ENCODE measurements at regions not wholly inside any gene's neighbourhood (a gene's known extent, or its start where the extent isn't known, plus 50 kb on each side); places are given as distances from the start of the nearest gene placed in this dataset.

DNA sequence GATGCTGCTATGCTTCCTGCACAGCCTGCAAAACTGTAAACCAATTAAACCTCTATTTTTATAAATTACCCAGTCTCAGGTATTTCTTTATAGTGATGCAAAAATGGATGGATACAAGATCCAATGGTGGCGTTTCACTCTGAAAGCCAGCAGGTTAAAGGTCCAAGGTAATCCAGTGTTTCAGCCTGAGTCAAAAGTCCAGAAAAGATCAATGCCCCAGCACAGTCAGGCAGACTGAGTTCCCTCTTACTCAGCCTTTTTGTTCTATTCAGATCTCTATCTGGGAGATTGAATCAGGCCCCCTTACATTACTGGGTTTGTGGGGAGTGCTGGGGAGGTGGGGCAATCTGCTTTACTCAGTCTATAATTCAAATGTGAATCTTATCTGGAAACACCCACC lies 464.5 kb downstream of the GXYLT1 start:
- H3K4me1 Mint-ChIP-seq (ENCODE audit: unreplicated experiment), result no peaks in the 10 kb centered on the region
- no peak for DNase-seq (ENCODE audit: extremely low spot score, unreplicated experiment)
- H3K36me3 Mint-ChIP-seq, result no peaks in the 10 kb centered on the region
- TF ChIP-seq, protein P1, sequence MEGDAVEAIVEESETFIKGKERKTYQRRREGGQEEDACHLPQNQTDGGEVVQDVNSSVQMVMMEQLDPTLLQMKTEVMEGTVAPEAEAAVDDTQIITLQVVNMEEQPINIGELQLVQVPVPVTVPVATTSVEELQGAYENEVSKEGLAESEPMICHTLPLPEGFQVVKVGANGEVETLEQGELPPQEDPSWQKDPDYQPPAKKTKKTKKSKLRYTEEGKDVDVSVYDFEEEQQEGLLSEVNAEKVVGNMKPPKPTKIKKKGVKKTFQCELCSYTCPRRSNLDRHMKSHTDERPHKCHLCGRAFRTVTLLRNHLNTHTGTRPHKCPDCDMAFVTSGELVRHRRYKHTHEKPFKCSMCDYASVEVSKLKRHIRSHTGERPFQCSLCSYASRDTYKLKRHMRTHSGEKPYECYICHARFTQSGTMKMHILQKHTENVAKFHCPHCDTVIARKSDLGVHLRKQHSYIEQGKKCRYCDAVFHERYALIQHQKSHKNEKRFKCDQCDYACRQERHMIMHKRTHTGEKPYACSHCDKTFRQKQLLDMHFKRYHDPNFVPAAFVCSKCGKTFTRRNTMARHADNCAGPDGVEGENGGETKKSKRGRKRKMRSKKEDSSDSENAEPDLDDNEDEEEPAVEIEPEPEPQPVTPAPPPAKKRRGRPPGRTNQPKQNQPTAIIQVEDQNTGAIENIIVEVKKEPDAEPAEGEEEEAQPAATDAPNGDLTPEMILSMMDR (conservative IDR thresholded peaks at IDR 0.05), result no peak
- no peak overlapping the region for H3K27ac Mint-ChIP-seq
- H3K4me3 Mint-ChIP-seq, result no peak overlapping the region
- no peaks in the 10 kb centered on the region for H3K27me3 Mint-ChIP-seq
- H3K9me3 Mint-ChIP-seq, result no peaks in the 10 kb centered on the region

DNA sequence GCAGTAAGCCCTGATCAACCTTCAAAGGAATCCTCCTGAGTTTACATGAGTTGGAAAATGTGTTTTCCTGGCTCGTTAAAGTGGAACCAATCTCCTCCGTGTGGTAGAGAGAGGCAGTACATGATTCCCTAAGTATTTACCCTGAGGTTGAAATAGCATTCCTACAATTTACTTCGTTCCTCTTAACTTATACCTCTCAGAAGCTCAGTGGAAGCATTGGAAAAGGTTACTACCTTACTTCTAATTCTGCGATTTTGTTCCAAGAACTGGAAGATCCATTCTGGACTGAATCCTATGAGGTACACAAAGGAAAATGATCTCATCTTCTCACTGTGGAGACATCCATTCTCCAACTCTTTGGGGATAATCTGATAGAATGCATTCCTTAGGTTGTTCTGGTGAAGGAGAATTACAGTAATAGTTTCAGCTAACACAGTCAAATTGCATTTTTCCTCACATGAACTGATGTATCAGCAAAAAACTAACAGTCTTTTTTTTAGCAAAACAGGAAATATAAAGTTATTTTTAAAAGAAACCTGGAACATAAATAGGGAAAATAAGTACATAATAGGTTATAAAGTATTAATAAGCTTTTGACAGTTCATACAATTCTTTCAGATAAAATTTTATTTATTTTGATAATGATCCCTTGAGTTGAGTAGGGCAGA lies 475.6 kb downstream of the PDZRN4 start:
- H3K9me3 Mint-ChIP-seq, result peaks cover 12% of the 10 kb centered on the region
- H3K4me1 Mint-ChIP-seq (ENCODE audit: unreplicated experiment), result peaks cover 19% of the 10 kb centered on the region
- no peak overlapping the region for H3K27ac Mint-ChIP-seq
- no peaks in the 10 kb centered on the region for H3K36me3 Mint-ChIP-seq
- H3K4me3 Mint-ChIP-seq, result no peak overlapping the region
- TF ChIP-seq, protein P1 (conservative IDR thresholded peaks at IDR 0.05), result peak; percentile 76
- DNase-seq (ENCODE audit: extremely low spot score, unreplicated experiment), result no peak
- H3K27me3 Mint-ChIP-seq, result no peaks in the 10 kb centered on the region

DNA sequence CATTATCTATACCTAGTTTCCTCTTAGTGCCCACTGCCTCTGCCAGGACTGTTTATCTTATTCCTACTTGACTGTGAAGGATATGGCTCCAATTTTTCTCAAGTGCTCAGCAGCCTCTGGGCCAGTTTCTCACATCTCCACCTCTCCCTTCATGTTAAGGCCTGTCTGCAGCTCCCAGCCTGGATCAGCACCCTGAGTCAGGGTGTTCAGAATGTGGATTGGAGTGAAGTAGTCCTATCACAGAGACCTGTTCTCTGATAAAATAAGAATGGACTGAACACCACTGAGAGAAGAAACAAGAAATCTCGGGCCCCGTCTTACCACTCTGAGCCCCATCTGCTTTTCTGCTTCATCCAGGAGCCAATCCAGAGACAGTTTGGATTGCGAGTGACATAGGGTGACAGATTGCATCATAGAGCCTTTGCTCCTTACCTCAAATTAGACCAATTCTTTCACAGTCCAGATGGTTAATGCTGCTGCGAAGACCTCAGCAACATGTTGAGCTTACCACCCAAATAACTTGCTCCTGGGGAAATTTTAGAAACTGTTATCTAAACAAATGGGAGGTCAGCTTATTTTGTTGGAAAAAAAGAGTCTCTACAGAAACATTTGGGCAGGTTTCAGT lies 473.1 kb downstream of the PDZRN4 start:
- DNase-seq (ENCODE audit: extremely low spot score, unreplicated experiment), result no peak
- H3K36me3 Mint-ChIP-seq, result no peaks in the 10 kb centered on the region
- H3K9me3 Mint-ChIP-seq, result peaks cover 12% of the 10 kb centered on the region
- peaks cover 19% of the 10 kb centered on the region for H3K4me1 Mint-ChIP-seq (ENCODE audit: unreplicated experiment)
- no peaks in the 10 kb centered on the region for H3K27me3 Mint-ChIP-seq
- H3K4me3 Mint-ChIP-seq, result no peak overlapping the region
- no peak overlapping the region for H3K27ac Mint-ChIP-seq
- TF ChIP-seq, protein P1 (conservative IDR thresholded peaks at IDR 0.05), result no peak

DNA sequence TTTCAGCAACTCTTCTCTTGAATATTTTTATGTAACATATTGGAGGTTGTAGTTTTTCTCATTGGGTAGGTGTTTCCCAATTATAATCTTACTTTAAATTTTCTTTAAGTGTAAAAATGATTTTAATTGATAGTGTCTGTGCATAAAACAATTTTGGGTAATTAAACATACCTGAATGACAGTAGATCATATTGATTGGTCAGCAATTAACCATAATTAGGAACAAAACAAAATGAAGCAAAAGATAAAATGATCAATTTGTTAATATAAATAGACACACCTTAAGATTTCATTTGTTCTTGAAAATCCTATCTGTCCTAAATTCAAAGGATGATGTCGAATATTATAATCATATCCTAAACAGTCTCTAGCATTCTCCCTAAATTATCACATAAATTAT lies 468.3 kb downstream of the PDZRN4 start:
- TF ChIP-seq, protein P1 (conservative IDR thresholded peaks at IDR 0.05), result no peak
- Mint-ChIP-seq H3K9me3 (peaks cover 12% of the 10 kb centered on the region), H3K36me3 (no peaks in the 10 kb centered on the region)

DNA sequence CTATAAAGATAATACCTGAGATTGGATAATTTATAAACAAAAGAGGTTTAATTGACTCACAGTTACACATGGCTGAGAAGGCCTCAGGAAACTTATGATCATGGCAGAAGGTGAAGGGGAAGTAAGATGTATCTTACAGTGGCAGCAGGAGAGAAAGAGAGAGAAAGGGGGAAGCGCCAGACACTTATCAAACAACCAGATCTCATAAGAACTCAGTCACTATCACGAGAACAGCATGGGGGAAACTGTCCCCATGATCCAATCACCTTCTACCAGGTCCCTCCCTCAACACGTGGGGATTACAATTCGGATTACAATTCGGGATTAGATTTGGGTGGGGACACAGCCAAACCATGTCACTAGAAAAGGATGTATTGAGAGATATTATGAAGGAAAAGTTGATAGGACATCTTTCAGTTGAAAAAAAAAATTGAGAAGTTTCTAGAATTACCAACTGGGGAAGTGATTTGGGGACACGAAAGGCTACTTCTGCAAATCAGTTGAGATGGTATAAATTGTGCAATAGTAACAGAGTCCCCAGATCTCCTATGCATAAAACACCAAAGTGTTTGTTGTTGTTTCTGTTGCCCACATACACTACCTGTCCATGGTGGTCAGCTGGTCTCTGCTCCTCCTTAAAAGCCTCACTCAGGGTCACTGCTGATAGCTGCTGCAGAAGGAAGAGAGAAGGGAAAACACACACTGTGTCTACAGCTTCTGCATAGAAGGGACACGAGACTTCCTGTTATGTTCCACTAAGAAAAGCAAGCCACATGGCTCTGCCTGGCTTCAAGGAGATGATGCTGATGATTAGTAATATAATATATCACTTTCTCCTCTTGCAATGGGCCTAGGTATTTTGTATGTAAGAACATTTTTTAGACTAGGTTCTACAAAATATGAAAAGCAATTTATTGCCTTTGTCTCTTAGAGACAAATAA lies 465.5 kb downstream of the PDZRN4 start:
- Mint-ChIP-seq H3K4me3 (no peak overlapping the region), H3K36me3 (no peaks in the 10 kb centered on the region), H3K27ac (no peak overlapping the region), H3K4me1 (ENCODE audit: unreplicated experiment) (peaks cover 3% of the 10 kb centered on the region), H3K27me3 (no peaks in the 10 kb centered on the region), H3K9me3 (no peaks in the 10 kb centered on the region)
- TF ChIP-seq, protein P1 (conservative IDR thresholded peaks at IDR 0.05), result no peak
- DNase-seq (ENCODE audit: extremely low spot score, unreplicated experiment), result no peak

More for the DNA sequence above, 468.3 kb downstream of the PDZRN4 start:
- Mint-ChIP-seq H3K4me3 (no peak overlapping the region), H3K27me3 (no peaks in the 10 kb centered on the region), H3K27ac (no peak overlapping the region), H3K4me1 (ENCODE audit: unreplicated experiment) (peaks cover 6% of the 10 kb centered on the region)
- DNase-seq (ENCODE audit: extremely low spot score, unreplicated experiment), result no peak
